Tibial nerve (tissue), 3 donors: ENCODE measurements at regions not wholly inside any gene's neighbourhood (a gene's known extent, or its start where the extent isn't known, plus 50 kb on each side); places are given as distances from the start of the nearest gene placed in this dataset.

Experiments
- POLR2A ChIP-seq, 2 donors: fragments of 450-650 bp; IDR thresholded peaks; one replicate each; pipeline ENCODE4 v1.6.1; 2017; ENCODE audit warnings: antibody characterized with exemption in 2 of 2, mild to moderate bottlenecking in 2 of 2, moderate library complexity in 2 of 2
- TF ChIP-seq, protein P1 (sequence below), 5 experiments: fragments of 200-600 bp in 3 of 5; fragments of 450-650 bp in 2 of 5; sonication (generic) in 3 of 5; IDR thresholded peaks; one replicate each; pipeline ENCODE4 v1.5.1; 2016 to 2019; ENCODE audit warnings: antibody characterized with exemption in 5 of 5, mild to moderate bottlenecking in 3 of 5, moderate library complexity in 2 of 5

DNA sequence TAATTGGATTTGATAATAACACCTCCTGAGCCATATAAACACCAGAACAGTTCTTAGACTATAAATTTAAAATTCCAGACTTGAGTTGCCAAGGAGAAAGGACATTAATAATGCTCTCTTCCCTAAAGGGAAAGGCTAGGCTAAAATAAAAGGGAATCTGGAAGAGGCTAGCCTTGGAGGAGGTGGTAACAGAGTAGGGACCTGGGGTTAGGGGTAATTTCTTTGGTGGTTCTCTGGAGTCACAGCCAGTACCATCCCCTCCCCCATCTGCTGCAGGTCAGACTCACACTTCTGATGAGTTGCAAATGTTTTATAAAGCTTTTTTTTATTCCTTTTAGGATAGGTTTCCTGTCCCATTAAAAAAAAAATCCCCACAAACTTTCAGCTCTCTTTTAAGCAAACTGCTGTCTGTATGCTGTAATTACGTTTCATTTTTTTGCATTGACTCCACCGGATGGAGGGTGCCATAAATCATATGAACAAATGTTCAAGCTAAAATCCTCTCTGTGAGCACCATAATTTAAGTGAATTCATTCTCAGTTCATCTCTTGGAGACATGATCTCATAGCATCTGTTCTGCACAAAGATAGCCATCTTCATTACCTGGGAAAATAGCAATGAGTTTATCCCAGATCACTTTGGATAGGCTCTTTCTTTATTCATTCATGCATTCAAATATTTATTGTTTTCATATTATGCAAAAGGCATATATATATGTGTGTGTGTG, 379.6 kb downstream of the TTLL7 start:
- TF ChIP-seq, protein P1, sequence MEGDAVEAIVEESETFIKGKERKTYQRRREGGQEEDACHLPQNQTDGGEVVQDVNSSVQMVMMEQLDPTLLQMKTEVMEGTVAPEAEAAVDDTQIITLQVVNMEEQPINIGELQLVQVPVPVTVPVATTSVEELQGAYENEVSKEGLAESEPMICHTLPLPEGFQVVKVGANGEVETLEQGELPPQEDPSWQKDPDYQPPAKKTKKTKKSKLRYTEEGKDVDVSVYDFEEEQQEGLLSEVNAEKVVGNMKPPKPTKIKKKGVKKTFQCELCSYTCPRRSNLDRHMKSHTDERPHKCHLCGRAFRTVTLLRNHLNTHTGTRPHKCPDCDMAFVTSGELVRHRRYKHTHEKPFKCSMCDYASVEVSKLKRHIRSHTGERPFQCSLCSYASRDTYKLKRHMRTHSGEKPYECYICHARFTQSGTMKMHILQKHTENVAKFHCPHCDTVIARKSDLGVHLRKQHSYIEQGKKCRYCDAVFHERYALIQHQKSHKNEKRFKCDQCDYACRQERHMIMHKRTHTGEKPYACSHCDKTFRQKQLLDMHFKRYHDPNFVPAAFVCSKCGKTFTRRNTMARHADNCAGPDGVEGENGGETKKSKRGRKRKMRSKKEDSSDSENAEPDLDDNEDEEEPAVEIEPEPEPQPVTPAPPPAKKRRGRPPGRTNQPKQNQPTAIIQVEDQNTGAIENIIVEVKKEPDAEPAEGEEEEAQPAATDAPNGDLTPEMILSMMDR (IDR thresholded peaks at IDR 0.05): no peak
- no peak for TF ChIP-seq POLR2A (IDR thresholded peaks at IDR 0.05)
